Body of pancreas (tissue), 4 donors: ENCODE measurements at regions not wholly inside any gene's neighbourhood (a gene's known extent, or its start where the extent isn't known, plus 50 kb on each side); places are given as distances from the start of the nearest gene placed in this dataset.

Experiments used
- ATAC-seq: fragments of 150-250 bp; one replicate; pipeline ENCODE4 v1.9.1; 2016
- DNase-seq, 4 donors: peaks; one replicate each; pipeline ENCODE4 v3.0.0-alpha.2; 2019
- H3K27ac ChIP-seq, 4 donors: fragments of 200-600 bp; sonication (generic); 1 replicate in 3 of 4; 2 replicates in 1 of 4; pipeline versions ENCODE4 v1.5.1 to v1.6.1; 2016 to 2019; ENCODE audit warnings: mild to moderate bottlenecking in 1 of 4, mixed read lengths in 1 of 4, moderate library complexity in 1 of 4
- H3K27me3 ChIP-seq, 2 donors: fragments of 200-600 bp; sonication (generic); one replicate each; pipeline ENCODE4 v1.6.0; 2016; ENCODE audit warnings: mild to moderate bottlenecking in 1 of 2
- H3K36me3 ChIP-seq, 2 donors: fragments of 200-600 bp; sonication (generic); replicated peaks in 1 of 2; 2 replicates each; pipeline ENCODE4 v1.5.1; 2016; ENCODE audit warnings: low read depth in 2 of 2; ENCODE audit not compliant: insufficient read depth in 1 of 2
- H3K4me1 ChIP-seq: fragments of 200-600 bp; sonication (generic); one replicate; pipeline ENCODE4 v1.6.0; 2016
- H3K4me3 ChIP-seq, 2 donors: fragments of 200-600 bp; sonication (generic); 1 replicate in 1 of 2; 2 replicates in 1 of 2; pipeline ENCODE4 v1.5.1; 2016 to 2019
- H3K9me3 ChIP-seq, 3 donors: fragments of 200-600 bp; sonication (generic); 1 replicate in 2 of 3; 2 replicates in 1 of 3; pipeline ENCODE4 v1.5.1; 2016
- CTCF ChIP-seq, 7 experiments: fragments of 450-650 bp in 4 of 7; fragments of 200-600 bp in 3 of 7; sonication (generic) in 3 of 7; IDR thresholded peaks; one replicate each; pipeline ENCODE4 v1.5.1; 2016 to 2019; ENCODE audit warnings: antibody characterized with exemption in 7 of 7
- POLR2A ChIP-seq, 3 donors: fragments of 450-650 bp; IDR thresholded peaks; one replicate each; pipeline ENCODE4 v1.6.1; 2016; ENCODE audit warnings: antibody characterized with exemption in 3 of 3, mild to moderate bottlenecking in 2 of 3
- WGBS, 2 donors: methylation state at CpG; one replicate each; pipeline ENCODE4 v1.1.5; 2017; 5-methylcytosine and 5-hydroxymethylcytosine counted together
- intact Hi-C: fragments of 100-400 bp; cut with DNase I; formaldehyde crosslinking; loops from one replicate; pipeline ENCODE4 v1.15.1; 2023

- Histone ChIP-seq H3K27ac (peak overlapping the region in 1 of 4 donors; percentile 29), H3K4me1 (no peaks in the 10 kb centered on the region), H3K27me3 (no peaks in the 10 kb centered on the region), H3K36me3 (no peaks in the 10 kb centered on the region), H3K9me3 (no peaks in the 10 kb centered on the region), H3K4me3 (no peak overlapping the region)
- intact Hi-C loops = no loop called here
- ATAC-seq (no peak), DNase-seq (no peak)
- TF ChIP-seq CTCF (IDR thresholded peaks at IDR 0.05) (no peak), POLR2A (IDR thresholded peaks at IDR 0.05) (no peak)
- WGBS, 2 donors = 56 to 64% methylated on average over 7 of the region's 7 CpGs
These were observed 92.3 kb downstream of the TMEM212 start for GRCh38 chr3:171935261-171936123.

DNA sequence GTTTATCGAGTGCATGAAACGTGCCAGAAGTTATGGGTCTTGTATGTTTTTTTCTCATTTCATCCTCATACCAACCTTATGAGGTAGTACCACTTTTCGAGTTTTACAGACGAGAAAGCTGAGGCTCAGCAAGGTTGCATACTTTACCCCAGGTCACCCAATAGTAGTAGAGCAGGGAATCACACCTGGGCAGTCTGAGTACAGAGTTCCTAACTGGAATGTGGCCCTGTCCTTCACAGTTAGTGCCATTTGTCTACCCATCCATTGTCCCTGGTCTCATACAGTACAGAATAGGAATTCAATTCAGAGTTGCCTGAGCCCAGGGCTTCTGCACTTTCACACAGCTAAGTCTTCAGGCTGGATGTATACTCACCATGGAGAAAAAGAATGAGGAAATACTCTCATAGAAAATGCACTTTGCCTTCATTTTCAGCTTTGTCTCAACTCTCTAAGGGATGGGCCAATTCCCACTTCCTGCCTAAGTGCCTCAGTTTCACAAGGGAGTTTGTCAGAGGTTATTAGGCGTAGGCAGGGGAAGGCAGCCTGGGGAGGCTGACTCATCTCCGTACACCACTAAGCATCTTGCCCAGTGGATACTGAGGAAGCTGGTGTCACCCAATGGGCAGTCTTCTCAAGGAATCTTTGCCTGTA is 93.2 kb downstream of the TMEM212 start:
- no peaks in the 10 kb centered on the region for H3K9me3 ChIP-seq
- 62 to 77% methylated on average over 6 of the region's 6 CpGs for WGBS, 2 donors
- no peak for TF ChIP-seq CTCF (IDR thresholded peaks at IDR 0.05)
- no peak for TF ChIP-seq POLR2A (IDR thresholded peaks at IDR 0.05)
- no peak overlapping the region for H3K4me3 ChIP-seq
- no peaks in the 10 kb centered on the region for H3K4me1 ChIP-seq
- no peaks in the 10 kb centered on the region for H3K36me3 ChIP-seq
- H3K27me3 ChIP-seq = no peaks in the 10 kb centered on the region
- ATAC-seq = peak; percentile 40
- DNase-seq = peak in 1 of 4 donors; percentile 29
- H3K27ac ChIP-seq = peak overlapping the region in 1 of 4 donors; percentile 8
- intact Hi-C loops = no loop called here

DNA sequence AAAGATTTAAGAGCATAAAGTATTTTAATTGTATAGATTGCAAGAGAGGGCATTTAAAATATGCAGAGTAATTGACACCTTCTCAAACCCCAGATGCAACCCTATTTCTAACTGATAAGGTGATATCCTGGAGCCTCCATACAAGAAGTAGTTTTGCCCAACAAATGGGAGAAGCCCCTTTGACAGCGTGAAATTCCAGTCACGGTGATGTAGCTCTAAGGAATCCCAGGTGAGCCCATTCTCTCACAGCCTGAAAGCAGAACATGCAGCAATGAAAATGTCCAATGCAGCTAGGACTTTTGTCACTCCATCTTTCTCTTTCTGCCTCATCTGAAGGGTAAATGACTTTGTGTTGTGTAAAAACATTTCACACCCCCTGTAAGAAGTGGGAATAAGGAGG is 96.4 kb downstream of the TMEM212 start:
- Histone ChIP-seq H3K4me3 (no peak overlapping the region), H3K4me1 (no peaks in the 10 kb centered on the region), H3K9me3 (no peaks in the 10 kb centered on the region), H3K27ac (no peak overlapping the region), H3K27me3 (no peaks in the 10 kb centered on the region), H3K36me3 (no peaks in the 10 kb centered on the region)
- DNase-seq (no peak), ATAC-seq (no peak)
- intact Hi-C loops = no loop called here
- TF ChIP-seq CTCF (IDR thresholded peaks at IDR 0.05) = no peak
- no peak for TF ChIP-seq POLR2A (IDR thresholded peaks at IDR 0.05)
- WGBS, 2 donors = 94 to 97% methylated on average over 2 of the region's 2 CpGs

- intact Hi-C loops = no loop called here
- no peak for ATAC-seq
- DNase-seq = no peak
- Histone ChIP-seq H3K27ac (no peak overlapping the region), H3K4me3 (no peak overlapping the region), H3K36me3 (no peaks in the 10 kb centered on the region), H3K4me1 (no peaks in the 10 kb centered on the region), H3K9me3 (no peaks in the 10 kb centered on the region), H3K27me3 (no peaks in the 10 kb centered on the region)
- TF ChIP-seq CTCF (IDR thresholded peaks at IDR 0.05) = no peak
- no peak for TF ChIP-seq POLR2A (IDR thresholded peaks at IDR 0.05)
- WGBS, 2 donors = 64% methylated on average over 4 of the region's 4 CpGs
These were observed 97.1 kb downstream of the TMEM212 start for GRCh38 chr3:171940151-171940649.
